Stimulated activated CD4-positive, alpha-beta T cell treated with anti-CD3 and anti-CD28 coated beads, Interleukin-15, amount 100 ng/mL, for 24 hours (primary cell): ENCODE measurements at regions not wholly inside any gene's neighbourhood (a gene's known extent, or its start where the extent isn't known, plus 50 kb on each side); places are given as distances from the start of the nearest gene placed in this dataset.

ENCODE experiments used
- DNase-seq: peaks from one replicate; pipeline ENCODE4 v3.0.0-alpha.2; 2020

DNA sequence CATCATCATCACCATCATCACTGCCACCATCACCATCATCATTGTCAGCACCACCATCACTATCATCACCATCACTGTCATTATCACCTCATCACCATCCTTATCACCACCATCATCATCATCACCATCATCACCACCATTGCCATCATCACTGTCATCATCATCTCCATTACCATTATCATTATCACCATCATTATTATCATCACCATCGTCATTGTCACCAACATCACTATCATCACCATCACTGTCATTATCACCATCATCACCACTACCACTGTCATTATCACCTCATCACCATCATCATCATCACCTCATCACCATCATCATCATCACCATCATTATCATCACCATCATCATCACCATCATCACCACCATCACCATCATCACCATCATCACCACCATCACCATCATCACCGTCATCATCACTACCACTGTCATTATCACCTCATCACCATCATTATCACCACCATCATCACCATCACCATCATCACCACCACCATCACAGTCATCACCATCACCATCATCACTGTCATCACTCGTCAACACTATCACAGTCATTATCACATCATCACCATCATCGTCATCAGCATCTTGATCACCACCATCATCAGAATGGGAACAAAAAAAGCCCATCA, 191.1 kb downstream of the TTLL2 start:
- no peak for DNase-seq

DNA sequence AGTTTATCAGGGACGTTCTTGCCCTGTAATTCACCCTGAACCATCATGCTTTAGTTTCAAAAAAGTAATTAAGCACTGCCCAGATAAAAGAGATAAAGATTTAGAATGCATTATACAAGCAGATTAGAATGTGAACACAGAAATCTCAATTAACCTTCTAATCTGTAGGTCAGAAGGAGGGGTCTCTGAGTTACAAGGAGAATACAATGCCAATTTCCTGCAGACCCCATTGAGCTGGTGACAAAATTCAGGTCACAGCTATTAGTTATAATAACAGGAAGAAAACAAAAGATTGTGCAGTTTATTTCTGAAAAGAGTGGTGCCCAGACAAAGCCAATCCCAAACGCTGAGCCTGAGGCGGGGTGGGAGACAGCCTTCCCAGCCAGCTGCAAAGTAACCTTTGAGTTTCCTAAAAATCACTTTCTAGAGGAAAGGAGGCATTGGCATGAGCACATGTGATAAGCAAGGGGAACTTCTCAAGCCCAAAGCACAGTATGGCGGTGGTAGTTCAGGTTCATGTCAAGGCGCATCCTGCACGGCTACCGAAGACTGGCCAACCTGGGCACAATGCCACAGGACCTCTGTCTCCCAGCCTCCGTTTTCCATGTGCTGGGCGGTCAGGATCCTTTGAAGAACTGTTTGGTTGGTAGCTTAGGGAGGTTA, 192.5 kb downstream of the TTLL2 start:
- DNase-seq: no peak

DNA sequence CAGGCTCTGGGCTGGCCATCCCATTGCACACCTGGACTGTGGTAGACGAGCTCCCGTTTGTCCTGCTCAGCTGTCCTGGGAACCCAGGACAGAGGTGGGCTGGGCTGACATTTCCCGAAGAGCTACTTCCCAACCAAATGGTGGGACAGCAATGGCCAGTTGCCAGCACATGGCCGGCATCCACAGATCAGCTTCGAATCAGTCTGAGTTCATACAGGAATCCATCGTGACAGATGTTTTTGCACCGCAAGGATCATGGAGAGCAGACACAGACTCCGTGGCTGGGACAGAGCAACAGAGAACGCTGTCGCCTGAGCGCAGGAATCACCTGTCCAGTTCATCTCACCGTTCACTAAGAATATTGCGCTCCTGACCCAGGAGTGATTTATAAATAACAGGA, 198.5 kb downstream of the TTLL2 start:
- DNase-seq: no peak

DNA sequence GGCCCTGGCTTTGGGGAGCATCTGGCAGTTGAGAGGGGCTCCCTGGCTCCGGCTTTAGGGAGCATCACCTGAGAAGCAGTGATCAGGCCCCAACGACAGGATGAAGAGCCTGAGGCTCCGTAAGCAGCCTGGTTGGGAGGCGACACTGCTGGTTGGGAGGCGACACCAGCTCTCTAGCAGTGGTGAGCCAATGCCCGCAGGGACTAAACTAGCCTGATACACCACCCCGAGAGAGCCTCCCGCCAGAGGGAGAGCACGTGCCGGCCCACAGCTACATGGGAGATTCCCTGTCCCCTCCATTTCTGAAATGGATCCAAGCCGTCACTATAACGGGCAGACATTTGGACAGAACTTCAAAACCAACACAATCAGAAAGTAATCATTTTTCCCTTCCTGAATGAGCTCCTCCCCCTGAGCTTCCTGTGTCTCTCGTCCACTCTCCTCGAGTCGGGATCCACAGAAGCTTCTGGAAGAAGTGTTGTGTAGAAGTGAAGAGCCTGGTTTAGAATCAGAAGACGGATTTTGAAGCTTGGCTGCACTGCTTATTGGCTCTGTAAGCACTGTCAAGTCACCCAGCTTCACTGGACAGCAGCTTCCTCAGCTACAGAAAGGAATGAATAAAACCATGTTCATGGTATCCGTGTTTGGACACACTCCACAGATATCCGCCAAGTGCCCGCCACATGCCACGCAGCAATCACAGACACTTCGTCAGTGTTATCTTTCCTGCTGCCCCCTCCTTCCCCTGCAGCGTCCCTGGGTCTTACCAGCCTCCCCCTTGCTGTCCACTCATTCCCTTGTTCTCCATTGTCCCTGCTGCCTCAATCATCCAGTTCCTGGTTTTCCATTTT, 199.6 kb downstream of the TTLL2 start:
- no peak for DNase-seq

DNA sequence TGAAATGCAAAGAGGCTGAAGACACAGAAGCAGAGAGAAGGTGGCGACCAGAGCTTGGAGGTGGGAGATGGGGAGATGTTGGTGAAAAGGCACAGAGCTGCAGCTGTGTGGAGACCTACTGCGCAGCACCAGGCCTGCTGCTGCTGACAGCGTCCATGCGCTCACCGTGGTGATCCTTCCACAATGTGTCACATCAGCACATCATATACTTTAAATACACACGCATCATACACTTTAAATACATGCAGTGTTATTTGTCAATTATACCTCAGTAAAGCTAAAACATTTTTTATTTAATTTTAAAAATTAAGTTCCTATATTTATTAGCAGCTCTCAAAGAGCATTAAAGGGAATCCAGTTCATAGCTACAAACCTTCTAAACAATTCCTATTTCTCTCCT, 200.9 kb downstream of the TTLL2 start:
- no peak for DNase-seq

DNA sequence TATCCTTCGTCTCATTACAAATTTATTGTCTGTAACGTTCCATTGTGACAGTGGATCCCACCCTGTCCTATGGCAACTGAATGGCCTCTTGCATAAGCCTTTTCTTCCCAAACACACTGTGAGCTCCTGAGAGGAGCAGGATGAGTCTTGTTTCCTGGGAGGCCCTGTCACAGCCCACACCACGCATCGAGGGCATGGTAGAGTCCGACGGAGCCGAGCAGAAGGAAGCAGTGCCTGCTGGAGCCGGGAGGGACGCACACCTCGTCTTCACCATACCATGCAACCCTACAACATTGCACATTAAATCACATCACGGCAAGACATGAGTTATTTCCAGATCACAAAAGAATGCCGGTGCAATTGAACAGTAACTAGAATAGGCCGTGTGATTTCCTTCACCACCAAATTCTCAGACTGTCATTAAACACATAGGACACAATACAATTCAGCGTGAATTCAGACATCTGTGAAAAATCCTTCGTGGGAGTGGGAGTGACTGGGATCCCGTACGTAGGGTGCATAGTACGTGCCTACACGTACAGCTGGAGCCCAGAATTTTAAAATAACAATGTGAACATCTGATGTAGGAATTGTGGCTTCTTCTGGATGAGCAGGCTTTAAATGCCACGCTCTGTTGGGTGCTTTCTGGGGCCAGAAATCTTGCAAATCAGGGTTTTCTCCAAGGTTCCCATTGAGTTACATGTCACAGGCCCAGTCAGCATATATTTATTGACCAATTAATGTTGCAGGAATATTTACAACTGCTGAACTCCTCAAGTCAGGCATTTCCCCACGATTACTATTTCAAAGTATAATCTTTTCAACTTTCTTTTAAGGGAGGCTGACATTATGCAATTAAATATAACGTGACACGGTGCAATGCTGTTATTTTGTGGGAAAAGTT, 201.8 kb downstream of the TTLL2 start:
- no peak for DNase-seq

DNA sequence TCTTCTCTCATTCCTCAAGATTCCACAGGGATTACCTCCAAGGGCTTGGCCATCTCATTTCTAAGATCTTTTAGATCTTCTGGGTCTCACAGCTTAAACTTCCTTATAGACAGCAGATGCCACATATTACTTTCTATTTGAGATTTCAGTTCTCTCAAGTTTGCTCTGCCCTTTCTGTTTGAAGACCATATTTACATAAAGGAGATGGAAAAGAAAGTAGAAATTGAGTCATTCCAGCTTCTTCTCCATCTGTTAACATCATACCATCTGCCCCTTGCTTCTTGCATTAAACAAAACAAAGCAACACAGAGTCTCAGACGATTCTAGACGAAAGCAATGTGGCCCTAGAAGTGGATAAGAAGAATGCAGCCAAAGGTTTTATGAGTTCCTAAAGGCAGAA, 203.4 kb downstream of the TTLL2 start:
- DNase-seq: no peak

DNA sequence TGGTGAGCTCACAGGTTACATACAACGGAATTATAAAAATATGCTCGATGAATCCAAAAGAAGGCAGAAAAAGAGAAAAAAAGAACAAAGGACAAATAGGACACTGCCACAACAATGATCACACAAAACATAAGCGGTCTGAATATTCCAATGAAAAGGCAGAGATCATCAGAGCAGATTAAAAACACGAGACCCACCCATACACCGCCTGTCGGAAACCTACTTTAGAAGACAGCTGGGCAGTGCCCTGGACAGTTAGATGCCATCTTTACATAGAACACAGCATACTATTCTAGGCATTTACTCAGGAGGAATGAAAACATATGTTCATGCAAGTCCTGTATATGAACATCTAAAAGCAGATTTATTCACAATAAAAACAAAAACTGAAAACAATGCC, 204.1 kb downstream of the TTLL2 start:
- no peak for DNase-seq

DNA sequence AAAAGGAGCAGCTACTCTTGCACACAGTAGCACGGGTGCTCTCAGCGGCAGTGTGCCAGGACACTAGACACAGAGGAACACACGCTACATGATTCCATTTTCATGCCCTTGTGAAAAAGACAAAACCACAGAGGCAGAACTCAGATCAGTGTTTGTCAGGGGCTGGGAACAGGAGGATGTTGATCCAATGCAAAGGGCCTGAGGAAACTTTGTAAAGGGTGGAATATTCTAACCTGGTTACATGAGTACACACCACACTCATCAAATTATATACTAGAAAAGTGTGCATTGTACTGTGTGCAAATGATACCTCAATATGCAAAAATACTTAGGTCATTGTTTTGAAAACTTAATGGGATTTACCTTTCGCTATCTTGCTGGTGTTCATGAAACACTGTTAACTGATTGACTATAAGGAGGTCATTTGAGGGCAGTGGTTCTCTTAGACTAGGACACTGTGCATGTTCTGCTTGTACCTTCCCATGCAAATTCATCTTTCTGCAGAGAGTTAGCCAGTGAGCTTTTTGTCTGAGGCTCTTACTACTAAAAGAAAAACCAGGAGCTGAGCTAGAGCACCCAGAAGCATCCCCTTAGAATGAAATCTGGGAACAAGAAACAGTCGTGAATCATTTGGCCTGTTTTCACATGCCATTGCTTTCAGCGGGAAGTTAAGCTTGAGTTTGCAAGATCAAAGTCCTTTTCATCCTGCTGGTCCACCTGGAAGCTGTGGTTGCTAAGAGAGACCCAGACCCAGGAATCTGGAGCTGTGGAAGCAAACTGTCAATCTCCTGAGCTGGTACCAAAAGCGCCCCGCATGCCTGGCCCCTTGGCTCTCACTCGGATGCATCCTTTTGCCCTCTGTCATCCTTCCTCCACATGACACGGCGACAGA, 204.8 kb downstream of the TTLL2 start:
- no peak for DNase-seq

DNA sequence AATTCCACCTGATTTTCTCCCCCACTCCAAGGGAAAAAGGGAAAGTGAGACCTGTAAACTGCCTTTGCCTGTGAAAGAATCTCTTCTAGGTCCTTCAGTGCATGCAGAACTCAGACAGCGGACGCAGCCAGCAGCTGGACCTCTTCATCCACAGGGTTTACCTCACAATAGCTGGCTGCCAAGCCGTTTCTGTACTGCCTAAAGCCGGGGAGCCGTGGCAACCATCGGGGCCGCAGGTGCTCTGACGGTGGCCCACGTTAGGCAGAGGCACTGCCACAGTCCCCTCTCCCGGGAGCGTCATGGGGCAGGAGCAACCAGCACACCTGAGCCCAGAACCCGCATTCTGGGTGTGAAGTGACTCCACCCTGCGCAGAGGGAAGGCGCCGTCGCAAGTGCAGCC, 206.1 kb downstream of the TTLL2 start:
- DNase-seq: no peak

DNA sequence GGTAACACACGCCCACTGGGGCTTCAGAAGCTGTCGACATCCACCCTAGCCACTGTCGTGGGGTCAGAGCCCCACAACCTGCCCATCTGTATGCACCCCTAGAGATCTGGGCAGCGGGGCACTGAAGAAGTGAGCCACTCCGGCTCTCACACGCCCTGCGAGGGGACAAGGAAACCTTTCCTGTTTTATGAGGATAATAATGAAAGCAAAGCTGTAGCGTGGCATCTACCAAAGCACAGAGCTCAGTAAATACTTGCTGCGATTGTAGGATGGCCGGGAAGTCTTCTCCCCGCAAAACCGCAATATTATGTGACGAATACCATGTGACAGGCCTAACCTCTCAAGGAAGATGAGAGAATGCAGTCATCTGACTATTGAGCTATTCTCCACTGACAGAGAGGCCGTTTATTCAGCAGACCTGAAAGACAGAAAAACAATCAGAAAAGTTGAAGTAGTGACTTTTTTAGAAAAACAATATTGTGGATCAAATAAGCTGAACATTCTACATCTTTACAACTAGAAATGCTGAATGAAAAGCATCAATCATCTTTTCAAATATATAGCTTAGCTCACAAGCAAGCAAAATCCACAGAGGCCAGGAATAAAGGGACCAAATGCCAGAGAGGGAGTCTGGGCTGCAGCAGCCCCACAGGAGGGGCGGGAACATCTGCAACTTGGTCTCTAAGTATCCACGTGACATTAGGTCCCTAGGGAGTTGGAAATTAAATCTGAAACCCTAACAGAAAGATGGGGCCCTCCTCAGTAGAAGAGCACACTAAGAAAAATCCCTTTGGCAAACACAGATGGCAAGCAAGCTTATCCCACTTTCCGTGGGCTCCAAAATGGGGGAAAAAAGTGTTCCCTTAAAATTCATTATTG, 207.8 kb downstream of the TTLL2 start:
- DNase-seq: no peak

DNA sequence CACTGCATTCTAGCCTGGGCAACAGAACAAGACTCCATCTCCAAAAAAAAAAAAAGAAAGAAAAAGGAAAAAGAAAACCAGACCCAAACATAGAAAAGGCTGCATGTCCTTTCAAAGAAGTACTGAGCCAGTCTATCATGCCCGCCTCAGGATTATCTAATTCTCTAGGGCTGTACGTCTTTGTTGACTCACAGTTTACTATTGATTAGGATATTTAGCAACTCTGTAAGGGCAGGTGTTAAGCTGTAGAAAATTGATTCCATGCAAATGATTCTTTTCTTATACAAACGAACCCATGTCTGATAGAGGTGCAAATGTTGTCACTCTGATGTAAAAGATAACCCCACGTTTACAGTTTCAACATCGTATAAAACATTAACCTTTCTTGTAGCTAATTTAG, 209.0 kb downstream of the TTLL2 start:
- no peak for DNase-seq

DNA sequence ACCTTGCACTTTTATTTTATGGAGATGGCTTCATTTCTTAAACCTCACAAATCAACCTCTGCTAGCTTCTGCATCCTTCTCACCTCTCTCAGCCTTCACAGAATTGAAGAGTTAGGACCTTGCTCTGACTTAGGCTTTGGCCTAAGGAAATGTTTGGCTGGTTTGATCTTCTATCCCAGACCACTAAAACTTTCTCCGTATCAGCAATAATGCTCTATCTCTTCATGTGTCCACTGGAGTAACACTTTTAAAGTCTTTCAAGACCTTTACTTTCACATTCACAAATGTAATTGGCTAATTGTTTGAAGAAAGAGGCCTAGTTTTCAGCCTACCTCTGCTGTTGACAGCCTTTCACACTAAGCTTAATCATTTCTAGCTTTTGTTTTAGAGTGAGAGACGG, 212.9 kb downstream of the TTLL2 start:
- no peak for DNase-seq

DNA sequence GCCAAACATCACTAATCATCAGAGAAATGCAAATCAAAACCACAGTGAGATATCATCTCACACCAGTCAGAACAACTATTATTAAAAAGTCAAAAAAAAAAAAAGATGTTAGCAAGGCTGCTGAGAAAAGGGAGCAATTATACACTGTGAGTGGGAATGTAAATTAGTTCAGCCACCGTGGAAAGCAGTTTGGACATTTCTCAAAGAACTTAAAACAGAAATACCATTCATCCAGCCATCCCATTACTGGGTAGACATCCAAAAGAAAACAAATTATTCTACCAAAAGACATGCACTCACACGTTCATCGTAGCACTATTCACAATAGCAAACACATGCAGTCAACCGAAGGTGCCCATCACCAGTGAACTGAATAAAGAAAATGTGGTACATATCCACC, 213.9 kb downstream of the TTLL2 start:
- DNase-seq: no peak

DNA sequence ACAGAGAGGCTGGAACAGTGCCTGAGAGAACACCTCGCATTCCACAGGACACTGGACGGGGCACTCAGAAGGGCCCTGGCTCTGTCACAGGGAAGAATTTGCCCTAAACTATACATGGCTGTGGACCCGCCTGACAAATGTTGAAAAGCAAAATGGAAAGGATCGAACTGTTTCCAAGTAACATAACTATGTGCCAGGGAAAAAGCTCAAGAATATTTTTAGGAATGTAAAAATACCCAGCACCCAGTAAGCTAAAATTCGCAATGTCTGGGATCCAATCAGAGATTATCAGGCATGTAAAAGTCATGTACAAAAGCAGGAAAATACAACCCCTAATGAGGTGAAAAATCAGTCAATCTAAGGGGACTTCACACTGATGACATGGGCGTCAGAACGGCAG, 215.9 kb downstream of the TTLL2 start:
- DNase-seq: no peak

DNA sequence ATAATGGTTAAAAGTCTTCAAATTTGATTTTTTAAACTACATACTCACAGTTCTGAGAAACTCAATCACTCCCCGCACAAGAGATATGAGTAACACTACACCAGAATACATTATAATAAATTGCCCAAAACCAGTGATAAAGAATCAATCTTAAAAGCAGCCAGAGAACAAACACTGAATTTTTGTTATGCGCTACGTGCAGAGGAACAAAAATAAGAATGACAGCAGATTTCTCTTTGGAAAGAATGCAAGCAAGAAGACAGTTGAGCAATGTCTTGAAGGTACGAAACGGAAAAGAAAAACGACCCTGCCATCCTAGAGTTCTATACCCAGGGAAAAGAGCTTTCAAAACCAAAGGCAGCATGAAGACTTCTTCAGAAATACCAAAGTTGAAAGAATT, 216.7 kb downstream of the TTLL2 start:
- no peak for DNase-seq

DNA sequence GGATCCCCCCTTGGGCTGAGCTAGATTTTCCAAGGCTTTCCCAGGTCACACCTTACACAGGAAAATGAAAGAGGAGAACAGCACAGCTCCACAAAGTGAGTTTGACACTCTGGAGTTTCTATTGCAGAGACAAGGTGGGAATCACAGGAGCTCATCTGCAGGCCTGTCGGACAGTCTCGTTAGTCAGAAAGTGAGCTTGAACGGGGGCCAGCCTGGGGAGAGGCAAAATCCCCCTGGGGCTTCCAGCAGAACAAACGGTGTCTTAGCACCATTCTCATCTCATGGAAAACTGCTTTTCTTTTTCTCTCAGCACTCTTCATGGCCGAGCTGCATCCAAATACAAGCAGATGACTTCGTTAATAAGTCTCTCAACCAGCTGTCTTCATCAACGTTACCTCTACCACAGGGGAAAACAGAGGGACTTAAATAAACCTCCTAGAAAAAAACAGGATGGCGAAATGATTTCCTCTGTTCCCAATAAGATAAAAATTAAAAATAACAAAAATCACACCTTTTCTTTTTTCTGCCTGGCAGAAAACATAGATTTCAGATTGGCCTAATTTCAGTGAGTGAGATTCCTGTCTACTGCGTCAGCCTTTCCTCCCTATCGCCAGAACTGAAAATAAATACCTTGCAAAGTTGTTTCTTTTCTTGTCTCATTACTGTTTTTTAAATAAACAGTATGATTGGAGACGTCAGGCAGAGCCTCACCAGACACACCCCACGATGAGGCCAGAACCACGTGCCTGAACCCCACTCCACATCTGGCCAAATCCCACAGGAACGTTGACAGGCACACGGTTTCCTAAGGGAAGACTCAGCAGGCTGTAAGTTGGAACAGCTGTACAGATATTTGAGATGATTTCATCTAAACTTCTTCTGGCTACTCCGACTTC, 219.0 kb downstream of the TTLL2 start:
- DNase-seq: no peak

DNA sequence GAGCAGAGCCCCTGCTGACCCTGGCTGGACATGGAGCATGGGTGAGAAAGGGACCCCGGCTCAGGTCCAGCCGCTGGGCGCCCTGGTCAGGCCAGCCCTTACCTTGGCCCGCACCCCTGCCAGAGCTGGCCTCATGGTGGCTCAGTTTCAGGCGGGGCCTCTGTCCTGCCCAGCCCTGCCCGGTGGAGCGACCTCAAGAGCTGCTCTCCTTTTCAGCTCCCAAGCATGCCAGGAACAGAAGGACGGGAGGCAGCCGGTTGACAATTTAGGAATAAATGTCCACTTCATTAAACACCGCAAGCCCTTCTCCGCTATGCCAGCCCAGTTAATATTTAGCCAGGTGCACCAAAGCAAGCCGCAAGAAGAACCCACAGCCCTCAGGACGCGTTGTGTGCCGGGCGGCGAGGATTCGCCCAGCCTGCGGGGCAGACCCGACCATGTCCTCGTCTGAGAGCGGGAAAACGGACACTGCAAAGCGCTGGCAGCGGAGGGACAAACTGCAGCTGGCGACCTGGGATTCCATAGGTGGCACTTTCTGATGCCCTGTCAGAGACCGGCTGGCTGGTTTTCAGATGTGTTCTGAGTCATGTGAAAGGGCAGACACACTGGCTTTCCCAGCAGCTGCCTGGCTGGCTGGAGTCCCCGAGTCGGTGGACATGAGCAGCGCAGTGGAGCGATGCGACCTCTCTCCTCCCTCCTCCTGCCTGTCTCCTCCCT, 221.9 kb downstream of the TTLL2 start:
- DNase-seq: no peak

DNA sequence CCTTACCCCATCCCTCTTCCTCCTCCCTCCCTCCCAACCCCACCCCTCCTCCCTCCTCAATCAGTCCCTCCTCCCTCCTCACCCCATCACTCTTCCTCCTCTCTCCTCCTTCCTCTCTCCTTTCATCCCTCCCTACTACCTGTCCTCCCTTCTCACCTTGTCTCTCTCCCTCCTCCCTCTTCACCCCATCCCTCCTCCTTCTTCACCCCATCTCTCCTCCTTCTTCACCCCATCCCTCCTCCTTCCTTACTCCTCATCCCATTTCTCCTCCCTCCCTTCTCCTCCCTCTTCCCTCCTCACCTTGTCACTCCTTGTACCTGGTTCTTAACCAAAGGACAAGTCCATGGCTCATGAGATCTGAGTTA, 222.4 kb downstream of the TTLL2 start:
- DNase-seq: no peak
